GM21723 (cell line): ENCODE measurements at regions not wholly inside any gene's neighbourhood (a gene's known extent, or its start where the extent isn't known, plus 50 kb on each side); places are given as distances from the start of the nearest gene placed in this dataset.

Experiments used
- ATAC-seq: cut with Tn5 transposase; IDR thresholded peaks from one replicate; pipeline ENCODE4 v1.9.1; 2021; ENCODE audit warnings: mild to moderate bottlenecking, moderate library complexity; ENCODE audit not compliant: unreplicated experiment

DNA sequence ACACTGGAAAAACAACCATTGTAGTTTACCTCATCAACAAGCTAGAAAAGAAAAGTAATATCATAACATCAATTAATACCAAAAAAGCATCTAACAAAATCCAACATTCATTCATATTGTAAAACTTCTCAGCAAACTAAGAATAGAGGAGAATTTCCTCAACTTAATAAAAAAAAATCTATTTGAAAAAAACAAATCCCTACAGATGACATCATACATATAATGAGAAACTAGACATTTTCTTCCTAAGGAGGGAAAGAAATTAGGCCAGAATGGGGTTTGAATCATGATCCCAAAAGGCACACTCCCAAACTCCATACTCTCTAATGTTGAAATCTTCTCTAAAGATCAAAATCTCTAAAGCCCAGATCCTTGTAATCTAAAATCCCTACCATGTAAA is 460.0 kb downstream of the IRS1 start:
- no peak for ATAC-seq

DNA sequence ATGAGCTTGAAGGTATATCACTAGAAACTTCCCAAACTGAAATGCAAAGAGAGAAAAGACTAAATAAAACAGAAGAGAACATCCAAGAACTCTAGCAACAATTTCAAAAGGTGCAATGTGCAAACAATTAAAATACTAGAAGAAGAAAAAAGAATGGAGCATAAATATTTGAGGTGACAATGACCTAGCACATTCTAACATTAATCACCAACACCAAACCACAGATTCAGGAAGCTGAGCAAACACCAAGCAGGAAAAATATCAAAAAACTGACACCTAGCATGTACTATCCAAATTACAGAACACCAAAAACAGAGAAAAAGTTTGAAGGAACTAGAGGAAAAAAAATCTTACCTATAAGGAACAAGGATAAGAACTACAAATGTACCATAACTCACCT is 460.8 kb downstream of the IRS1 start:
- no peak for ATAC-seq

DNA sequence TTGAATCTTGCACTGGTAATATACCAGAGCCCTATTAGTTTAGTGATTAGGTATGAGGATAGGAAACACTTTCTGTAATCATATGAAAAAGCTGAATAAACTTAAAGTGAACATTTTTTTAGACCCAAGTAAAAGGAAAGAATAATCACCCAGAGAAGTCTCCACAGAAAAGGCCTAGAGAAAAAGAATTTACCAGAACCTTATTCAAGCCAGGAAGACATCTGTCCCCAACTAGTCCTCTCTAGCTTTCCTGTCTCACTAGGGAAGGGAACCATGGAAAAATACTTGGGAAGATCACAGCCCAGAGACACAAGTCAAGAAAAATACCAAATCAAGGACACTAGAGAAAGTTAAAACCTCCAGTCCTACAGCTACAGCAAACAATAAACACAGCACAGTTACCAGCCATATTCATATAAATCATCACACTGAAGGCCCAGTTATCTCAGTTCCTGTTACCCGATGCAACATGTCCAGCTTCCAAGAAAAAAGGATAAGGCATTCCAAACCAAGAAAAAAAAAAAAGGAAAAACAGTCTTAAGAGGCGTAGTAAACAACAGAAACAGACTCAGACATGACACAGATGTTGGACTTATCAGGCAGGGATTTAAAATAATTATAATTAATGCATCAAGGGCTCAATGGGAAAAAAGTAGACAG is 461.5 kb downstream of the IRS1 start:
- no peak for ATAC-seq

DNA sequence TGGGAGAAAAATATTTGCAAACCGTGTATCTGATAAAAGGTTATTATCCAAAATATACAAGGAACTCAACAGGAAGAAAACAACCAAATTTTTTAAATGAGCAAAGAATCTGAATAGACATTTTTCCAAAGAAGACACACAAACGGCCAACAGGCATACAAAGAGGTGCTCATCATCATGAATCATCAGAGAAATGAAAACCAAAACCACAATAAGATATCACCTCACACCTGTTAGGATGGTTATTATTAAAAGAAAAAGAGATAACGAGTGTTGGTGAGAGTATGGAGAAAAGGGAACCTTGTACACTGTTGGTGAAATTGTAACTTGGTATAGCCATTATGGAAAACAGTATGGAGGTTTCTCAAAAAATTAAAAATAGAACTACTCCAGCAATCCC is 463.3 kb downstream of the IRS1 start:
- no peak for ATAC-seq

GRCh38 chr2:226334981-226335720 is 464.5 kb downstream of the IRS1 start:
- no peak for ATAC-seq

- no peak for ATAC-seq
Measured at GRCh38 chr2:226333388-226333787, 466.2 kb downstream of the IRS1 start.

DNA sequence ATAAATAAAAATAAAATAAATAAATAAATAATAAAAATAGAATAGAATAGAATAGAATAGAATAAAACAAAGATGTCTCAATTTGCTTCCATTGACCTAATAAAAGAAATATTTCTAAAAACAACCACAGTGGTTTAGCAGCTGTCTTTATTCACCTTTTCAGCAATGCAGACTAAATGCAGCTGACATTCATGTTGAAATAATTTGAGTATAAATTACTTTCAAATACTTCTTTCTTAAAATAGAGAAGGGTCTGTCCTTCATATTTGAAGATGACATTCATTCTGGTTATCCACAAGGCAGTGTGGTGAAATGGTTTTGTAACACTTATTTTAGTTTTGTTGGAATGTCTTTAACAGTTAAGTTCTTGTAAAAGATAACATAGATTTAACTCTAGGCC is 469.4 kb downstream of the IRS1 start:
- ATAC-seq: no peak

DNA sequence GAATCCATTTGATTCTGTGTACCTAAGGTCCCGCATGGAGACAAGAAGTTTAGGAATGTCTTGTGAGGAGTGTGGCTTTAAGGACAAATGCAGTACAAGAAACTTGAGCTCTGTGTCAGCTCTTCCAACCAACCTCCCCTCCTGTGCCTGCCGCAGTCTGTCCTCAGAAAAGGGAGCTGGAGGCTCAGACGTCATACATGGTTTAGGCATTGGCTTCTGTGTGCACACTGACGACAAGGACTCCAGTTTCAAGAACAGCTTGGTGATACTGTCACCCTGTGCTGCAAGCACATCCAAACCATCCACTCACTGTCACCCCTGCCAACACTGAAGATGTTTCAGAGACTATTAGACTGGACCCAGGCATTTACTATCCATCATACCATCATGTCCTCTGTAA is 470.4 kb downstream of the IRS1 start:
- no peak for ATAC-seq

GRCh38 chr2:226327830-226328229 is 471.8 kb downstream of the IRS1 start:
- no peak for ATAC-seq

GRCh38 chr2:226325526-226325925 is 474.1 kb downstream of the IRS1 start:
- no peak for ATAC-seq

DNA sequence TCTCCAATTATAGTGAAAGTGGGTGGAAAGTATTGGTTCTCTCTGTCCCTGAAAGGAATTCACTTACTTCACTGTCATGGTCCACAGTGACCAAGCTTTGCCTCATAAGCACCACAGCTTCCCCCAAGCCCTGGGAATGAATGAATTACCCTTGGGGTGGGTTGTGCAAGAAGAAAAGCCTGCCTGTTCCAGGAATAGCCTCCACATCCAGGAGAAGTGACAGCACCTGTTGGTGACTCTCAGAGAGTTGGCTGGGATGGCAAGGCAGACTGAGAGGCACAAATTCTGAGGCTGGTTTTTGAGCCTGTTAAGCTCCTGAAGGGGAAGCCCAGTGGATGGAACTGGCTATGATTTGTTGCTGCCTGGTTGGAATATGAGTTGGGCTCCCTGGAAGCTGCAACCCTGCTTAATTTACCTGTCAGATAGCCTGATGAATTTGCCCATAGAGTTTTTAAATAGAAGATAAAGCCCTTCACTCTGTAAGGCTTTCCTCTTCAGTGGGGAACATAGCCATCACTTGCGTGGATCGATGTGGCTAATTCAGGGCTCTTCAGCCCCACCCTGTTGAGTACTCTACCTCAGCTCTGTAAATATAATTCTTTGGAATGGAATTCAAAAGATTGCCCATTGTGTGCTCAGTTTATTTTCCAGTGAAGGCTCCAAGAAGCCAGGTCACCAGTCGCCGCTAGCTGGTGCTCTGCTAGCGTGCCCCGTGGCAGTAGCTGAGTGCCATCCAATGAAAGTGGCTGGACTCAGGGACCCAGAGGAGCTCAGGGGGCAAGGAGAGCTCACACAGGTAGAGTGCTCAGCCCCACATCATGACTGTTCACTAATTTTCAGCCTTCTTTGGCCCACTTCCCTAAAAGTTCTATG is 479.3 kb downstream of the IRS1 start:
- no peak for ATAC-seq

DNA sequence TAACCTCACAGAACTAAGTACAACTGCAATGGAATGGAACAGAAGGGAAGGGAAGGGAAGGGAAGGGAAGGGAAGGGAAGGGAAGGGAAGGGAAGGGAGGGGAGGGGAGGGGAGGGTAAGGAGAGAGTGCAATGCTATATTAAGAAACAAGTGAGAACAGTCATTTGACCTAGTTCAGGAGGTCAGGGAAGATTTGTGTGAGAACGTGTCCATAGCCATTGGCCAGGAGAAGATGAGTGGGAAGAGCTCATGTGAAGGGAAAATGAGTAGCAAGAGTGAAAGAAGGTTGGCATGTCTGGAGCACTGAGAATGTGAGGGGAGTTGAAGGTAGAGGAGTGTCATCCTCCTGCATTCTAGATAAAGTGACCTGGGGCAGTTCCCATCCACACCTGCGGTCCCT is 481.6 kb downstream of the IRS1 start:
- no peak for ATAC-seq

DNA sequence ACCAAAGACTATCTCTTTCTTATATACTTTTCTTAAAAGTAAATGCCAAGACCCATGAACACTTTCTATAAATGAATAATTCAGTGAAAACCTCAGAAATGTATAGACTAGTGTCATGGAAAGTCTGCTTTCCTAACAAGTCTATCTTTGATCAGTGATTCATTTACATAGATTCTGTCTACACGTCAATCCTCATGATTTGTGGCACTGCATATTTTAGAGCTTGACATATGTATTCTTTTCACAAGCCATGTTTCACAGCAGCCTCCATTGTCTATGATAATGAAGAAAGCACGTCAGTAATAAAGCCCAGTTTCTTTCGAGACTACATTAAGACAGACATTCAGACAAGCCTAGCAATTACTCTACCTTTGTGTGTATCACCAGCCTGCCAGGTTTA is 486.6 kb downstream of the IRS1 start:
- ATAC-seq: no peak

GRCh38 chr2:226312155-226312554 is 487.5 kb downstream of the IRS1 start:
- ATAC-seq: no peak

DNA sequence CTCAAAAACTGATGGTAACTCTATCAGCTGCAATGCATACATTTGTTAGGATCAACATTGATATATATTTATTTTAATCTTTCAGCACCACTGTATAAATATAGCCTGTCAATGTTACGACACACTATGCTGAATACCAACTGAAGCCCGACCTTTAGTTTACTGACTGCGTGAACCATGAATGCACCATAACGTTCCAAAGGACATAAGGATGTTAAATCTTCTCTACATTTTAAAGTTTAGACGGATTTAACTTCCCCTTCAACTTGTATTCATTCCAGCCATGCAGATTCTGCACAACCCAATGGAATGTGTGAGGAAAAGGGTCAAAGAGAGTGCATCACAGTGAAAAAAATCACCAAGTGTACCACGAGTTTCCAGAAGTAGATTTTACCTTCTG is 489.5 kb downstream of the IRS1 start:
- no peak for ATAC-seq

DNA sequence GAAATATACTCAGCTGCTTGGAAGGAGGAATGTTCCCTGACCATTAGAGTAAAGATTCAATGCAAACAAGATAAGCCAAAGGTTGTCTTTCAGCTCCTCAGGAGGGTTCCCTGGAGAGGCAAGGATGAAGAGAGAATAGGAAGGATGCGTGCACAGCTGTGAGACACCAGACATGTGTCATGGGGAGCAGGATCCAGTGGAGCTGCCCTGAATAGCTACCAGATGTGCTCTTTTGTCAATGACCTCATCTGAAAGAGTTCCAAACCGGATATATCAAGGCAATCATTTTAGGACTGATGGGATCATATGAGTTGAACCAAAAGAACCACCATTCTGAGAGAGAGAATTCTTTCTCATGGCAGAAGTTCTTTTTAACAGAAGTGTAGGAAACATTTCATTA is 490.6 kb downstream of the IRS1 start:
- ATAC-seq: no peak

- ATAC-seq: no peak
Measured at GRCh38 chr2:226308323-226308680, 491.3 kb downstream of the IRS1 start.

DNA sequence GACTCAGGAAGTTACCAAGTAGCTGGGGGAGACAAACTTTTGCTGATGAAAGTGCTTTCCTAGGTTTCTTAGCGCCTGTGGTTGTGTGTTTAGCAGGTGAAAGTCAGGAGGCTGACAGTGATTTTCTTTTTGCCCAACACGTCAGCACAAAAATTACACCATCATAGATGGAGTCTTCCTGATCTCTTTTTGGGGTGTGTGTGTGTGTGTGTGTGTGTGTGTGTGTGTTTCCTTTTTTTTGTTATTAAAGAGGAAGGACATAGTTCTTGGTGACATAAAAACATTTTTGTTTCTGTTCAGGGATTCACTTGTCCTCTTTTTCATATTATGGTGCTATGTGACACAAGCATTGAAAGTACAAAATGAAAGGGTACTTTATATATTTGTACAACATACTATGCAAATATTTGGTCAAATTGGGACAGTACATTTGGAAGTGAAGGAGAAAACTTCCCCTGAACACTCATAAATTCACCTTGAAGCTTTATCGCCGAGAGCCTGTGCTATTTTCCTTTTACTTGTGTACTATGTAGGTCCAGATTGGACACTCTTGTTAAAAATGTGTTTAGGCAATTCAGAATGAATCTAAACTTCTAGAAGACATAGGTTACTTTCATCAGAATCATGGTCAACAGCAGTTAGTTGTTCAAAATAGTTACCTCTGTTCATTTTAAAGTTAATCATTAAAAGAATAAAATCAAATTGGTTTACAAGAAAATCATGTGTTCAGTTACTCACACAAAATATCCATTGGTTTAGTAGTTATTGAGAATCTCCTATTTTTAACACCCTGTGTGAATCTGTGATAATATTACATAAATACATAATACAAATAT is 491.9 kb downstream of the IRS1 start:
- ATAC-seq: no peak

DNA sequence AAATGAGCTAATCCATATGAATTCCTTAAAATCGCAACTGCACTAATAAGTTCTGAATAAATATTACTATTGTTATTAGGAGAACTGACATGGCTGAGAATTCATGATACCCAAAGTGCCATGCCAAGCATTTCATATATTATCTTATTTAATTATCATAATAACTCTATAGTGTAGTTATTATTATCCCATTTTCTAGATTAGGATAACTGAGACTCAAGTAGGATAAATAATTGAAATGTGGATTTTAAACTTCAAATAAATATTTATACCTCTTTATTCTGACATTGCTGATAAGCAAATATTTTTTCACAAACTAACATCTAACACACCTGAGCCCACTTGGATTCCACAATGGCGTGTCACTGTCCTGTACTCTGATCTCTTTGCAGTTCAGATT is 492.7 kb downstream of the IRS1 start:
- ATAC-seq: no peak

- ATAC-seq: no peak
Measured at GRCh38 chr2:226304308-226304707, 495.3 kb downstream of the IRS1 start.

DNA sequence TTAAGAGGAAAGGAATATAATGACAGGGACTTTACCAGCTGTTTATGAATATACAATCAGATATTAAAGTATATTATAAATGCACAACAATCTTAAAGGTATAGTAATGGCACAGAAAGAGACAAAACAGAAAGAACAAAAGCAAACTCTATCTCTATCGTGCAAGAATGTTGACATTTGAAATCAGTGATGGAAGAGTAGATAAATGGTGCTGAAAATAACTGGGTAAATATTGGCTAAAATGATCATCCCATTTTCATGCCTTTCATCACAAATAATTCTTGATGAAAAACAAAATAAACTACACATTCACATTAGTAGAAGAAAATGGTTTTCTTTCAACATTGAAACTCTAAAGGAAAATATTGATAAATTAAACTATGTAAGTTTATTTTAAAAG is 495.9 kb downstream of the IRS1 start:
- no peak for ATAC-seq
